H1 (cell line): ENCODE measurements at regions not wholly inside any gene's neighbourhood (a gene's known extent, or its start where the extent isn't known, plus 50 kb on each side); places are given as distances from the start of the nearest gene placed in this dataset.

Experiments
- CTCF ChIA-PET: fragments of 300-600 bp; sonication (Branson Sonifier 250); formaldehyde crosslinking; loops from one replicate; lab custom pipeline; 2021; ENCODE audit not compliant: partially characterized antibody; lab: Charles Lee
- POLR2A ChIA-PET: fragments of 300-600 bp; sonication (Branson Sonifier 250); formaldehyde crosslinking; loops from one replicate; lab custom pipeline; 2021; ENCODE audit warnings: inconsistent platforms; ENCODE audit not compliant: partially characterized antibody; lab: Charles Lee
- DNase-seq, 2 experiments: peaks; one replicate each; pipeline versions ENCODE4 v3.0.0 to v3.0.0-alpha.2; 2010 to 2022; ENCODE audit warnings: low spot score in 2 of 2, low read depth in 1 of 2, mixed read lengths in 1 of 2
- FAIRE-seq: peaks from 2 replicates; lab custom pipeline; 2011; peaks lifted over from hg19 to GRCh38; lab: Jason Lieb, UNC
- H2AFZ ChIP-seq: 2 replicates; pipeline ENCODE4 v1.8.1; 2012; ENCODE audit warnings: low read length, inconsistent platforms
- H2AK5ac ChIP-seq: 2 replicates; pipeline ENCODE4 v1.6.1; 2013; ENCODE audit warnings: low read depth, low read length
- H2BK120ac ChIP-seq: replicated peaks from 2 replicates; pipeline ENCODE3; 2013; ENCODE audit warnings: low read depth, low read length, inconsistent platforms
- H2BK12ac ChIP-seq: 2 replicates; pipeline ENCODE4 v1.6.1; 2013; ENCODE audit warnings: low read depth, low read length
- H2BK15ac ChIP-seq: 2 replicates; pipeline ENCODE4 v1.6.1; 2013; ENCODE audit warnings: low read length
- H2BK20ac ChIP-seq: 2 replicates; pipeline ENCODE4 v1.6.1; 2013; ENCODE audit warnings: low read length
- H2BK5ac ChIP-seq: 2 replicates; pipeline ENCODE4 v1.6.1; 2013; ENCODE audit warnings: low read depth, low read length
- H3K14ac ChIP-seq: 2 replicates; pipeline ENCODE4 v1.6.1; 2013; ENCODE audit warnings: inconsistent platforms; ENCODE audit not compliant: insufficient read length
- H3K18ac ChIP-seq: 2 replicates; pipeline ENCODE4 v1.6.1; 2013; ENCODE audit warnings: low read length; ENCODE audit errors: extremely low read depth
- H3K23ac ChIP-seq: 2 replicates; pipeline ENCODE4 v1.6.1; 2013; ENCODE audit warnings: inconsistent platforms; ENCODE audit not compliant: insufficient read length
- H3K23me2 ChIP-seq: 2 replicates; pipeline ENCODE4 v1.6.1; 2013; ENCODE audit warnings: low read depth, low read length
- H3K27ac ChIP-seq: 2 replicates; pipeline ENCODE4 v1.6.1; 2011; ENCODE audit warnings: low read depth, low read length, inconsistent platforms
- H3K27me3 ChIP-seq, 4 experiments: replicated peaks in 1 of 4; 1 replicate in 1 of 4; 2 replicates in 3 of 4; pipeline versions ENCODE4 v1.6.1 to v1.8.1; 2011 to 2013; ENCODE audit warnings: low read length in 3 of 4, mild to moderate bottlenecking in 3 of 4, inconsistent platforms in 2 of 4, mixed read lengths in 2 of 4, moderate library complexity in 1 of 4; ENCODE audit not compliant: control insufficient read depth in 3 of 4, insufficient read depth in 3 of 4; ENCODE audit errors: extremely low read depth in 1 of 4
- H3K36me3 ChIP-seq, 4 experiments: 2 replicates each; pipeline versions ENCODE4 v1.6.1 to v1.8.1; 2011 to 2013; ENCODE audit warnings: mild to moderate bottlenecking in 4 of 4, low read length in 3 of 4, moderate library complexity in 2 of 4, control low read depth in 1 of 4, inconsistent platforms in 1 of 4; ENCODE audit not compliant: insufficient read depth in 4 of 4, control insufficient read depth in 2 of 4
- H3K4ac ChIP-seq: replicated peaks from 2 replicates; pipeline ENCODE3; 2013; ENCODE audit warnings: low read length, low read depth, mixed read lengths, inconsistent platforms; ENCODE audit not compliant: insufficient read length
- H3K4me1 ChIP-seq, 4 experiments: replicated peaks in 1 of 4; 1 replicate in 1 of 4; 2 replicates in 3 of 4; pipeline versions ENCODE4 v1.6.1 to v1.8.1; 2011 to 2013; ENCODE audit warnings: low read length in 3 of 4, inconsistent platforms in 2 of 4, mixed read lengths in 1 of 4; ENCODE audit not compliant: insufficient read depth in 4 of 4, control insufficient read depth in 3 of 4
- H3K4me2 ChIP-seq, 2 experiments: 2 replicates each; pipeline versions ENCODE4 v1.6.1 to v1.8.1; 2011 to 2013; ENCODE audit warnings: low read depth in 2 of 2, low read length in 2 of 2, control low read depth in 1 of 2, inconsistent platforms in 1 of 2, mild to moderate bottlenecking in 1 of 2; ENCODE audit not compliant: insufficient read depth in 1 of 2
- H3K4me3 ChIP-seq, 4 experiments: fragments of 200-600, 300-600 bp in 1 of 4; sonication (generic), shearing (Covaris generic), sonication (Bioruptor Twin) in 1 of 4; 2 replicates each; pipeline versions ENCODE4 v1.5.1 to v1.8.1; 2011 to 2016; ENCODE audit warnings: low read length in 4 of 4, low read depth in 3 of 4, control low read depth in 2 of 4, inconsistent platforms in 2 of 4, mild to moderate bottlenecking in 2 of 4, mixed read lengths in 1 of 4, moderate library complexity in 1 of 4; ENCODE audit not compliant: insufficient read depth in 2 of 4; ENCODE audit errors: extremely low read depth in 1 of 4
- H3K56ac ChIP-seq: replicated peaks from 2 replicates; pipeline ENCODE3; 2013; ENCODE audit warnings: low read depth, mild to moderate bottlenecking, mixed read lengths, low read length, inconsistent platforms; ENCODE audit not compliant: insufficient read length
- H3K79me1 ChIP-seq: 2 replicates; pipeline ENCODE4 v1.6.1; 2013; ENCODE audit warnings: low read depth, low read length, control low read depth
- H3K79me2 ChIP-seq, 2 experiments: 2 replicates each; pipeline versions ENCODE4 v1.6.1 to v1.8.1; 2012 to 2013; ENCODE audit warnings: low read length in 2 of 2, mild to moderate bottlenecking in 2 of 2, inconsistent platforms in 1 of 2; ENCODE audit not compliant: insufficient read depth in 2 of 2, control insufficient read depth in 1 of 2
- H3K9ac ChIP-seq, 4 experiments: replicated peaks in 1 of 4; 1 replicate in 1 of 4; 2 replicates in 3 of 4; pipeline versions ENCODE4 v1.6.1 to v1.8.1; 2011 to 2013; ENCODE audit warnings: low read depth in 3 of 4, low read length in 3 of 4, control low read depth in 2 of 4, mild to moderate bottlenecking in 2 of 4, moderate library complexity in 2 of 4, inconsistent platforms in 1 of 4; ENCODE audit errors: extremely low read depth in 1 of 4
- H3K9me3 ChIP-seq, 2 experiments: 2 replicates each; pipeline versions ENCODE4 v1.6.1 to v1.8.1; 2012 to 2013; ENCODE audit warnings: mild to moderate bottlenecking in 2 of 2, moderate library complexity in 2 of 2, control low read depth in 1 of 2, inconsistent platforms in 1 of 2, low read depth in 1 of 2, low read length in 1 of 2, mixed read lengths in 1 of 2; ENCODE audit not compliant: insufficient read depth in 2 of 2
- H4K20me1 ChIP-seq, 2 experiments: replicated peaks in 1 of 2; 2 replicates each; pipeline versions ENCODE3 to v1.8.1; 2011 to 2013; ENCODE audit warnings: inconsistent platforms in 2 of 2, low read length in 2 of 2, mild to moderate bottlenecking in 1 of 2; ENCODE audit not compliant: insufficient read depth in 2 of 2, control insufficient read depth in 1 of 2
- H4K5ac ChIP-seq: 2 replicates; pipeline ENCODE4 v1.6.1; 2013; ENCODE audit warnings: low read length, low read depth, mixed read lengths, inconsistent platforms; ENCODE audit not compliant: insufficient read length
- H4K8ac ChIP-seq: 2 replicates; pipeline ENCODE4 v1.8.0; 2013; ENCODE audit warnings: mild to moderate bottlenecking, moderate library complexity, low read length, inconsistent platforms; ENCODE audit not compliant: insufficient read depth; ENCODE audit errors: extremely low read depth
- H4K91ac ChIP-seq: replicated peaks from 2 replicates; pipeline ENCODE3; 2013; ENCODE audit warnings: low read length, mixed read lengths, inconsistent platforms; ENCODE audit not compliant: insufficient read length
- CREB1 ChIP-seq: IDR thresholded peaks from 2 replicates; pipeline ENCODE4 v1.6.1; 2012; ENCODE audit warnings: inconsistent platforms
- POLR2AphosphoS5 ChIP-seq: IDR thresholded peaks from 2 replicates; pipeline ENCODE4 v1.6.1; 2011; ENCODE audit warnings: low read depth, low read length
- SRF ChIP-seq: IDR thresholded peaks from 2 replicates; pipeline ENCODE4 v1.6.1; 2011; ENCODE audit warnings: mild to moderate bottlenecking, low read depth, low read length, moderate library complexity
- WGBS, 2 experiments: shearing (Covaris generic) in 1 of 2; methylation state at CpG; one replicate each; pipeline versions ENCODE4 v1.1.6 to v1.1.7; 2013 to 2015; ENCODE audit warnings: low lambda C conversion rate in 2 of 2, mixed read lengths in 2 of 2, inconsistent platforms in 1 of 2, low coverage in 1 of 2, missing lambda C conversion rate in 1 of 2; ENCODE audit not compliant: insufficient replicate concordance in 2 of 2, insufficient coverage in 1 of 2, insufficient read length in 1 of 2; ENCODE audit errors: extremely low coverage in 1 of 2, missing lambda C conversion rate in 1 of 2; 5-methylcytosine and 5-hydroxymethylcytosine counted together

GRCh38 chr4:62482355-62482754 is 1282.2 kb downstream of the ADGRL3 start:
- no peak overlapping the region for H4K8ac ChIP-seq
- H3K79me1 ChIP-seq = no peaks in the 10 kb centered on the region
- ChIA-PET POLR2A (no interaction called here), CTCF (no interaction called here)
- peak overlapping the region in 1 of 4 experiments; percentile 34; a peak in 1 of 7 replicates for H3K9ac ChIP-seq
- no peaks in the 10 kb centered on the region for H3K36me3 ChIP-seq
- FAIRE-seq = no peak
- H2BK120ac ChIP-seq = no peak overlapping the region
- H3K4me3 ChIP-seq = no peak overlapping the region
- DNase-seq = no peak
- H3K27me3 ChIP-seq = no peaks in the 10 kb centered on the region
- H4K5ac ChIP-seq = no peak overlapping the region
- H3K4me1 ChIP-seq = no peaks in the 10 kb centered on the region
- H3K27ac ChIP-seq = no peak overlapping the region
- H2BK5ac ChIP-seq = no peak overlapping the region
- no peaks in the 10 kb centered on the region for H4K20me1 ChIP-seq
- H3K23me2 ChIP-seq = no peaks in the 10 kb centered on the region
- no peaks in the 10 kb centered on the region for H3K9me3 ChIP-seq
- H3K18ac ChIP-seq = no peak overlapping the region
- no peak overlapping the region for H3K23ac ChIP-seq
- no peak overlapping the region for H4K91ac ChIP-seq
- no peak overlapping the region for H2BK15ac ChIP-seq
- H3K14ac ChIP-seq = no peak overlapping the region
- WGBS, 2 experiments = 88% methylated on average over 3 of the region's 3 CpGs; no CpG with 5 or more reads in 1 of the 2 experiments
- no peak overlapping the region for H3K56ac ChIP-seq
- H2AFZ ChIP-seq = 0 out of 2 replicates have a peak overlapping the region, but pooled peaks have one; percentile 42
- H3K4me2 ChIP-seq = no peak overlapping the region
- H3K79me2 ChIP-seq = no peaks in the 10 kb centered on the region
- H2BK20ac ChIP-seq = no peak overlapping the region
- no peak overlapping the region for H2AK5ac ChIP-seq
- no peak overlapping the region for H2BK12ac ChIP-seq
- H3K4ac ChIP-seq = no peak overlapping the region
- TF ChIP-seq CREB1 (no peak), SRF (no peak), POLR2AphosphoS5 (no peak)
